Thyroid gland (tissue), 4 donors: ENCODE measurements at regions not wholly inside any gene's neighbourhood (a gene's known extent, or its start where the extent isn't known, plus 50 kb on each side); places are given as distances from the start of the nearest gene placed in this dataset.

Source experiments
- CTCF ChIP-seq, 6 experiments: fragments of 200-600 bp in 3 of 6; fragments of 450-650 bp in 3 of 6; sonication (generic) in 3 of 6; IDR thresholded peaks; one replicate each; pipeline ENCODE4 v1.5.1; 2016 to 2019; ENCODE audit warnings: antibody characterized with exemption in 6 of 6, mild to moderate bottlenecking in 2 of 6, inconsistent platforms in 1 of 6, moderate library complexity in 1 of 6
- POLR2A ChIP-seq, 2 donors: fragments of 450-650 bp; IDR thresholded peaks; one replicate each; pipeline ENCODE4 v1.6.1; 2017; ENCODE audit warnings: antibody characterized with exemption in 2 of 2, mild to moderate bottlenecking in 2 of 2, moderate library complexity in 1 of 2

- TF ChIP-seq CTCF (IDR thresholded peaks at IDR 0.05), result no peak
- no peak for TF ChIP-seq POLR2A (IDR thresholded peaks at IDR 0.05)
These were observed 315.4 kb upstream of the CHST9 start for GRCh38 chr18:27500531-27500930.
